ENCODE measurements at regions not wholly inside any gene's neighbourhood (a gene's known extent, or its start where the extent isn't known, plus 50 kb on each side); places are given as distances from the start of the nearest gene placed in this dataset.

DNA sequence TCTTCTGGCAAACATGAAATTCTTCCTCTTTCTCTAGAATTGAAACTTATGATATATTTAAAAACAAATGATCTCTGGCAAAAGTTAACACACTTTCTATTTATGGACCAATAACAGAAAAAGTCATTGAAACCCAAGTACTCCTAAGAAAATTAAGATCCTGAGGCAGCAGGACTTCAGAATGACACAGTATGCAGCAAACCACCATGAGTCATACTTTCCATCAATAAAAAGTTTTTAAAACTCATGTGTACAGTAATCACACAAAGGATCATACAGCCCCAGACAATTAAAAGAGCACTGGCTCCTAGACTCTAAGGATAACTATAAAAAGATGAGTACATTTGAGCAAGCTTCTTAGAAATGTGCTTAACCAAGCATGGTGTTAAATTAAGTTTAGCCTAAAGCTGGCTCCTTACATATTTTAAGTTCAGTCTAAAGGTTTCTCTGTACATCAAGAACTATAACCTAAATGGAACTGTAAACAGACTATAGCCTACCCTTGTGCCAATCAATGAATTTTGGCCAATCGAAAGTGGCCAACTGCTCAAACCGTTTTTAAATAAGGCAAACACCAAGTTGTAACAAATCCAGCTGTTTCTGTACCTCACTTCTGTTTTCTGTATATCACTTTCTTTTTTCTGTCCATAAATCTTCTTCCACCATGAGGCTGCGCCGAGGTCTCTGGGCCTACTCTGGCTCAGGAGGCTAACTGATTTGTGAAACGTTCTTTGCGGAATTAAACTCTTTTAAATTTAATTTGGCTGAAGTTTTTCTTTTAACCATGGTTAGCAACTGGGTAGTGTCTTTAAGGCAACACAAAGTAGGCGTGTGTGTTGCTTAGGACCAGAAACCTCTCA lies 232.1 kb upstream of the PIK3R1 start:
- TF ChIP-seq POLR2AphosphoS5 (IDR thresholded peaks at IDR 0.05) (no peak), POLR2A (IDR thresholded peaks at IDR 0.05) (no peak), EP300 (IDR thresholded peaks at IDR 0.05; ENCODE audit: low read depth) (no peak)
- TF ChIP-seq, protein P1, sequence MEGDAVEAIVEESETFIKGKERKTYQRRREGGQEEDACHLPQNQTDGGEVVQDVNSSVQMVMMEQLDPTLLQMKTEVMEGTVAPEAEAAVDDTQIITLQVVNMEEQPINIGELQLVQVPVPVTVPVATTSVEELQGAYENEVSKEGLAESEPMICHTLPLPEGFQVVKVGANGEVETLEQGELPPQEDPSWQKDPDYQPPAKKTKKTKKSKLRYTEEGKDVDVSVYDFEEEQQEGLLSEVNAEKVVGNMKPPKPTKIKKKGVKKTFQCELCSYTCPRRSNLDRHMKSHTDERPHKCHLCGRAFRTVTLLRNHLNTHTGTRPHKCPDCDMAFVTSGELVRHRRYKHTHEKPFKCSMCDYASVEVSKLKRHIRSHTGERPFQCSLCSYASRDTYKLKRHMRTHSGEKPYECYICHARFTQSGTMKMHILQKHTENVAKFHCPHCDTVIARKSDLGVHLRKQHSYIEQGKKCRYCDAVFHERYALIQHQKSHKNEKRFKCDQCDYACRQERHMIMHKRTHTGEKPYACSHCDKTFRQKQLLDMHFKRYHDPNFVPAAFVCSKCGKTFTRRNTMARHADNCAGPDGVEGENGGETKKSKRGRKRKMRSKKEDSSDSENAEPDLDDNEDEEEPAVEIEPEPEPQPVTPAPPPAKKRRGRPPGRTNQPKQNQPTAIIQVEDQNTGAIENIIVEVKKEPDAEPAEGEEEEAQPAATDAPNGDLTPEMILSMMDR (IDR thresholded peaks at IDR 0.05), result no peak
